ENCODE measurements at regions not wholly inside any gene's neighbourhood (a gene's known extent, or its start where the extent isn't known, plus 50 kb on each side); places are given as distances from the start of the nearest gene placed in this dataset.

DNA sequence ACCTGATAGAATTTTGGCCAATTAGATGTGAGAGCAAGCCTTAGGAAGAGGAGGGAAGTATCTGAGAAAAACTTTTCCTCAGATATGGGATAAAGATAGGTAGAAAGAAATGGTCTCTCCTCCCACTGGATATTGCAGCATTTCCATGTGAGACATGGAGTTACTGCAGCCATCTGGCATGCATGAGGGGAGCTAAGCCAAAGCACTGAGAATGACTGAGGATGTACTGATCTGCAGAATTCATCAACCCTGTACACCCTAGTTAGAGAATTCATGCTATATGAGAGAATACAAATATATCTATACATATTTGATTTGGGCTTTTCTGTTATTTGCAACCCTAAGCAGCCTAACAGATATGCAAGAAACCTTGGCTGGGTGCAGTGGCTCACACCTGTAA is 52.5 kb upstream of the RPL34 start:
- intact Hi-C loops (cut with DNase I): no loop called here
- ATAC-seq (no peak), DNase-seq (no peak)
- no peak overlapping the region for H3K27ac ChIP-seq
- no peaks in the 10 kb centered on the region for H3K4me1 ChIP-seq
- TF ChIP-seq, protein P1, sequence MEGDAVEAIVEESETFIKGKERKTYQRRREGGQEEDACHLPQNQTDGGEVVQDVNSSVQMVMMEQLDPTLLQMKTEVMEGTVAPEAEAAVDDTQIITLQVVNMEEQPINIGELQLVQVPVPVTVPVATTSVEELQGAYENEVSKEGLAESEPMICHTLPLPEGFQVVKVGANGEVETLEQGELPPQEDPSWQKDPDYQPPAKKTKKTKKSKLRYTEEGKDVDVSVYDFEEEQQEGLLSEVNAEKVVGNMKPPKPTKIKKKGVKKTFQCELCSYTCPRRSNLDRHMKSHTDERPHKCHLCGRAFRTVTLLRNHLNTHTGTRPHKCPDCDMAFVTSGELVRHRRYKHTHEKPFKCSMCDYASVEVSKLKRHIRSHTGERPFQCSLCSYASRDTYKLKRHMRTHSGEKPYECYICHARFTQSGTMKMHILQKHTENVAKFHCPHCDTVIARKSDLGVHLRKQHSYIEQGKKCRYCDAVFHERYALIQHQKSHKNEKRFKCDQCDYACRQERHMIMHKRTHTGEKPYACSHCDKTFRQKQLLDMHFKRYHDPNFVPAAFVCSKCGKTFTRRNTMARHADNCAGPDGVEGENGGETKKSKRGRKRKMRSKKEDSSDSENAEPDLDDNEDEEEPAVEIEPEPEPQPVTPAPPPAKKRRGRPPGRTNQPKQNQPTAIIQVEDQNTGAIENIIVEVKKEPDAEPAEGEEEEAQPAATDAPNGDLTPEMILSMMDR (IDR thresholded peaks at IDR 0.05): no peak
- no peaks in the 10 kb centered on the region for H3K9me3 ChIP-seq
- peaks cover 0 to 7% (median 0%) of the 10 kb centered on the region in 3 donors for H3K27me3 ChIP-seq (ENCODE audit: insufficient read depth in 3 of 3, low read length in 2 of 3)
- no peak overlapping the region for H3K4me3 ChIP-seq
- H3K36me3 ChIP-seq (ENCODE audit: insufficient read depth in 1 of 2, low read depth in 1 of 2): no peaks in the 10 kb centered on the region

DNA sequence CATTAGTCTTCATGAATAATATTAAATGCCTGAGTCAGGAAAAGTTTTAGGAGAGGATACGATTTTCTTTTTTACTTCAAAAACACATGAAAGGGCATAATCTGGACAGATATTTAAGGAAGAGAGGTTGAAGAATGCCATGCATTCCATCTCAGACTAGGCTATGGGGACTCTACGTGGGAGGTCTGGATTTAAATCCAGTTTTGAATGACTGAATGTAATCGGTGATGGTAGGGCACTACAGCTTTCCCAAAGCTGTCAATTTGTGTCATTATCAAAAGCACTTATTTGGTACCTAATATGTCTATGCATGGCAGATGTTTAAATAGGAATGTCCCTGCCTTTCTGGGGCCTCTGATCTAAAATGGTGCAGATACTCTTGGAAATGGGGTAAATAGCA is 59.3 kb upstream of the RPL34 start:
- DNase-seq (no peak), ATAC-seq (no peak)
- intact Hi-C loops (cut with DNase I): no loop called here
- H3K27me3 ChIP-seq (ENCODE audit: insufficient read depth in 3 of 3, low read length in 2 of 3): no peaks in the 10 kb centered on the region
- no peaks in the 10 kb centered on the region for H3K4me1 ChIP-seq
- no peak overlapping the region for H3K4me3 ChIP-seq
- no peaks in the 10 kb centered on the region for H3K9me3 ChIP-seq
- no peaks in the 10 kb centered on the region for H3K36me3 ChIP-seq (ENCODE audit: insufficient read depth in 1 of 2, low read depth in 1 of 2)
- TF ChIP-seq, protein P1 (IDR thresholded peaks at IDR 0.05): no peak
- no peak overlapping the region for H3K27ac ChIP-seq
- WGBS, 3 donors: 26 to 39% (median 31%) methylated on average over 3 of the region's 3 CpGs

DNA sequence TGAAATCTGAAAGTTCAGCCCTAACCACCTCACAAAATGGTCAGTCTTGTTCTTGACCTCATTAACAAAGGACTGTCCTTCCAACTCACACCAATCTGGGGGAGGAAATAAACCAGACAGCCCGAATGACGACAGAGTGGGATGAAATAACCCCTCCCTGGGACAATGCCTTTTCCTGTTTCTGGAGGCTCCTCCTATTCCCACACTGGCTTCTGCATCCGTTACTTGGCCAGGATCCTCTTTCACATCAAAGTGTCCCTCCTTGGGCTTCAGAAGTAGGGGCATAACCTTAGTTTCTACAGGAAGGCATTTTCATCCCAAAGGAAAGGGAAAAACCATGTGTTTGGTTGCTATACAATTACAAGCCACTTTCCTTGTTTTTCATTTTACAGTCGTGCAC is 59.8 kb upstream of the RPL34 start:
- DNase-seq (no peak), ATAC-seq (no peak)
- no peak overlapping the region for H3K4me3 ChIP-seq
- H3K9me3 ChIP-seq: no peaks in the 10 kb centered on the region
- no peaks in the 10 kb centered on the region for H3K27me3 ChIP-seq (ENCODE audit: insufficient read depth in 3 of 3, low read length in 2 of 3)
- H3K36me3 ChIP-seq (ENCODE audit: insufficient read depth in 1 of 2, low read depth in 1 of 2): no peaks in the 10 kb centered on the region
- intact Hi-C loops (cut with DNase I): no loop called here
- TF ChIP-seq, protein P1 (IDR thresholded peaks at IDR 0.05): no peak
- no peaks in the 10 kb centered on the region for H3K4me1 ChIP-seq
- WGBS, 3 donors: 18 to 22% (median 21%) methylated on average over 4 of the region's 4 CpGs
- H3K27ac ChIP-seq: no peak overlapping the region

DNA sequence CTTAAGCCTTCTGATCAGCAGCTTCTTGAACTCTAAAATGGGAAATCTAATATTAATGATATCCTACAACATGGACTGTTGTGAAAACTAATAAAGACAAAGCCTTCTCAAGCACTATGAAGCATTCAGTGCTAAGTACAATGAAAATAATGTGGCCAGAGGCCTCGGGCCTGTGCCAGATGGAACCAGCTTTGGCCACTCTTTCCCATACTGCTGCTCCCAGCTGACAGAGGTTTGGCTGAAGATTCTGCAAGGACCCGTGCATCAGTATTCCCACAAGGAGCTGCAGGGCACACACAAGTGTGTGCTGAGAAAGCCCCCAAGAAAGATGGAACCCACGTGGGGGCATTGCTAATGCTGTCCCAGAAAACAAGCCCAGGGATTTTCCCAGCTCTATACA is 60.5 kb upstream of the RPL34 start:
- Histone ChIP-seq H3K27ac (no peak overlapping the region), H3K4me3 (no peak overlapping the region), H3K4me1 (no peaks in the 10 kb centered on the region), H3K27me3 (ENCODE audit: insufficient read depth in 3 of 3, low read length in 2 of 3) (no peaks in the 10 kb centered on the region), H3K36me3 (ENCODE audit: insufficient read depth in 1 of 2, low read depth in 1 of 2) (no peaks in the 10 kb centered on the region), H3K9me3 (no peaks in the 10 kb centered on the region)
- DNase-seq (no peak), ATAC-seq (no peak)
- TF ChIP-seq, protein P1 (IDR thresholded peaks at IDR 0.05): no peak
- WGBS, 3 donors: 22 to 28% (median 25%) methylated on average over 3 of the region's 3 CpGs
- intact Hi-C loops (cut with DNase I): no loop called here

DNA sequence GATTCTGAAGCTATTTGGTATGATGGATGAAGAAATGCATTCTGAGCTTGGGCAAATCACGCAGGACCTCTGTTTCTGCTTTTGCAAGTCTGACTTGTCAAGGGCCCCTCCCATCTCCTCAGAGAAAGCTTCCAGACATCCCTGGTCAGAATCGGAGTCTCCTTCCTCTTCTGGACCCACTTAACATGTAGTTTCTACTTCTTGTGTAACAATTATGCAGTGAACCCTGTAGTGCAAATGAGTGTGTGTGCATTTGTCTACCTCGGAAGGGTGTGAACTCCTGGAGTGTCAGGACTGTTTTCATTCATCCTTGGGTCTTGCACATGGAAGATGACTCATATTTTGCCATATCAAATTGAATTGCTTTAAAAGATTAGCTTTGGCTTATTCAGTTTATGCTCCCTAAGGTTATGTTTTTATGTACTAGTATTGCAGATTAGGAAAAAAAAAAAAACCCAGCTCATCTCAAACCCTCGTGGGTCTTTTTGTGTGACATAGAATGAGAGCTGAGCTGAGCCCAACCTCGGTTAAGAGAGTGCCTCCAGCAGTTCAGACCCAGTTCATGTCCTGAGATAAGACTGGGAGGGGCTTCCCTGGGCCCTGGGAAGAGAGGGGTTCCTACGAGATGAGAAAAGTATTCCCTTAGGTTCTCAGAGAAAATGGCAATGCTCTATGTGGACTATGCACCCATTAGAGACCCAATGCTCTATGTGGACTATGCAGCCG is 61.1 kb upstream of the RPL34 start:
- Histone ChIP-seq H3K36me3 (ENCODE audit: insufficient read depth in 1 of 2, low read depth in 1 of 2) (no peaks in the 10 kb centered on the region), H3K27me3 (ENCODE audit: insufficient read depth in 3 of 3, low read length in 2 of 3) (no peaks in the 10 kb centered on the region), H3K27ac (no peak overlapping the region), H3K4me3 (no peak overlapping the region), H3K4me1 (no peaks in the 10 kb centered on the region), H3K9me3 (no peaks in the 10 kb centered on the region)
- DNase-seq (no peak), ATAC-seq (no peak)
- 39 to 61% (median 40%) methylated on average over 7 of the region's 7 CpGs for WGBS, 3 donors
- TF ChIP-seq, protein P1 (IDR thresholded peaks at IDR 0.05): no peak
- intact Hi-C loops (cut with DNase I): no loop called here

Data from psoas muscle (tissue), 7 donors.